Fibroblast of lung (primary cell): ENCODE measurements at regions not wholly inside any gene's neighbourhood (a gene's known extent, or its start where the extent isn't known, plus 50 kb on each side); places are given as distances from the start of the nearest gene placed in this dataset.

Source experiments
- DNase-seq, 2 donors: peaks; one replicate each; pipeline versions ENCODE4 v3.0.0 to v3.0.0-alpha.2; 2010; ENCODE audit warnings: low read depth in 2 of 2
- H2AFZ ChIP-seq: 2 replicates; pipeline ENCODE4 v1.5.1; 2012; ENCODE audit warnings: low read length, control low read depth, inconsistent platforms
- H3K27ac ChIP-seq: 2 replicates; pipeline ENCODE4 v1.5.1; 2011; ENCODE audit warnings: low read length, control low read depth; ENCODE audit not compliant: insufficient read depth
- H3K27me3 ChIP-seq: 2 replicates; pipeline ENCODE4 v1.5.1; 2011; ENCODE audit warnings: mild to moderate bottlenecking, low read length; ENCODE audit not compliant: control insufficient read depth, insufficient read depth
- H3K36me3 ChIP-seq: 2 replicates; pipeline ENCODE4 v1.5.1; 2011; ENCODE audit warnings: low read length; ENCODE audit not compliant: control insufficient read depth, insufficient read depth
- H3K4me1 ChIP-seq: 2 replicates; pipeline ENCODE4 v1.5.1; 2011; ENCODE audit warnings: low read length; ENCODE audit not compliant: control insufficient read depth, insufficient read depth; ENCODE audit errors: extremely low read depth
- H3K4me2 ChIP-seq: 2 replicates; pipeline ENCODE4 v1.5.1; 2011; ENCODE audit warnings: low read length, control low read depth; ENCODE audit not compliant: insufficient read depth; ENCODE audit errors: extremely low read depth
- H3K4me3 ChIP-seq, 4 experiments: fragments of 200-600 bp in 1 of 4; sonication (generic) in 1 of 4; replicated peaks in 1 of 4; 2 replicates each; pipeline ENCODE4 v1.5.1; 2011 to 2016; ENCODE audit warnings: low read length in 4 of 4, low read depth in 3 of 4, mild to moderate bottlenecking in 3 of 4, control low read depth in 2 of 4, inconsistent platforms in 1 of 4, mixed read lengths in 1 of 4; ENCODE audit not compliant: insufficient read depth in 1 of 4; ENCODE audit errors: control extremely low read depth in 1 of 4
- H3K79me2 ChIP-seq: 2 replicates; pipeline ENCODE4 v1.5.1; 2012; ENCODE audit warnings: mild to moderate bottlenecking, low read length, inconsistent platforms; ENCODE audit not compliant: control insufficient read depth, insufficient read depth
- H3K9ac ChIP-seq: 2 replicates; pipeline ENCODE4 v1.5.1; 2011; ENCODE audit warnings: mild to moderate bottlenecking, low read length, control low read depth; ENCODE audit not compliant: insufficient read depth
- H3K9me3 ChIP-seq: 2 replicates; pipeline ENCODE4 v1.5.1; 2012; ENCODE audit warnings: low read depth, low read length; ENCODE audit not compliant: control insufficient read depth, insufficient read depth
- H4K20me1 ChIP-seq: 2 replicates; pipeline ENCODE4 v1.5.1; 2011; ENCODE audit warnings: low read length; ENCODE audit not compliant: control insufficient read depth, insufficient read depth; ENCODE audit errors: extremely low read depth
- EZH2 ChIP-seq: IDR thresholded peaks from 2 replicates; pipeline ENCODE4 v1.5.1; 2012; ENCODE audit warnings: low read length, control low read depth, mild to moderate bottlenecking; ENCODE audit errors: missing control alignments
- TF ChIP-seq, protein P1 (sequence below), 2 donors: IDR thresholded peaks in 1 of 2; conservative IDR thresholded peaks in 1 of 2; 1 replicate in 1 of 2; 2 replicates in 1 of 2; pipeline ENCODE4 v1.5.1; 2011 to 2012; ENCODE audit warnings: low read length in 2 of 2, control low read depth in 1 of 2, inconsistent platforms in 1 of 2, low read depth in 1 of 2, mild to moderate bottlenecking in 1 of 2

GRCh38 chr20:61027218-61027617, 224.8 kb upstream of the CDH4 start:
- H4K20me1 ChIP-seq, result no peaks in the 10 kb centered on the region
- no peak overlapping the region for H3K27ac ChIP-seq
- H3K36me3 ChIP-seq, result no peaks in the 10 kb centered on the region
- no peak overlapping the region for H3K9ac ChIP-seq
- H2AFZ ChIP-seq, result no peak overlapping the region
- H3K9me3 ChIP-seq, result no peaks in the 10 kb centered on the region
- H3K79me2 ChIP-seq, result no peaks in the 10 kb centered on the region
- no peak for DNase-seq
- no peak overlapping the region for H3K4me2 ChIP-seq
- no peaks in the 10 kb centered on the region for H3K4me1 ChIP-seq
- no peak overlapping the region for H3K4me3 ChIP-seq
- H3K27me3 ChIP-seq, result no peaks in the 10 kb centered on the region
- TF ChIP-seq, protein P1, sequence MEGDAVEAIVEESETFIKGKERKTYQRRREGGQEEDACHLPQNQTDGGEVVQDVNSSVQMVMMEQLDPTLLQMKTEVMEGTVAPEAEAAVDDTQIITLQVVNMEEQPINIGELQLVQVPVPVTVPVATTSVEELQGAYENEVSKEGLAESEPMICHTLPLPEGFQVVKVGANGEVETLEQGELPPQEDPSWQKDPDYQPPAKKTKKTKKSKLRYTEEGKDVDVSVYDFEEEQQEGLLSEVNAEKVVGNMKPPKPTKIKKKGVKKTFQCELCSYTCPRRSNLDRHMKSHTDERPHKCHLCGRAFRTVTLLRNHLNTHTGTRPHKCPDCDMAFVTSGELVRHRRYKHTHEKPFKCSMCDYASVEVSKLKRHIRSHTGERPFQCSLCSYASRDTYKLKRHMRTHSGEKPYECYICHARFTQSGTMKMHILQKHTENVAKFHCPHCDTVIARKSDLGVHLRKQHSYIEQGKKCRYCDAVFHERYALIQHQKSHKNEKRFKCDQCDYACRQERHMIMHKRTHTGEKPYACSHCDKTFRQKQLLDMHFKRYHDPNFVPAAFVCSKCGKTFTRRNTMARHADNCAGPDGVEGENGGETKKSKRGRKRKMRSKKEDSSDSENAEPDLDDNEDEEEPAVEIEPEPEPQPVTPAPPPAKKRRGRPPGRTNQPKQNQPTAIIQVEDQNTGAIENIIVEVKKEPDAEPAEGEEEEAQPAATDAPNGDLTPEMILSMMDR (conservative IDR thresholded peaks at IDR 0.05 in 1 of 2, IDR thresholded peaks at IDR 0.05 in 1 of 2; ENCODE audit: low read depth in 1 of 2, low read length in 2 of 2), result no peak
- TF ChIP-seq EZH2, result no peak

GRCh38 chr20:61030130-61030529, 221.9 kb upstream of the CDH4 start:
- H3K9me3 ChIP-seq, result no peaks in the 10 kb centered on the region
- H3K27me3 ChIP-seq, result no peaks in the 10 kb centered on the region
- H2AFZ ChIP-seq, result no peak overlapping the region
- no peak overlapping the region for H3K4me2 ChIP-seq
- no peak for DNase-seq
- no peaks in the 10 kb centered on the region for H3K4me1 ChIP-seq
- H3K4me3 ChIP-seq, result no peak overlapping the region
- H3K27ac ChIP-seq, result no peak overlapping the region
- no peaks in the 10 kb centered on the region for H3K79me2 ChIP-seq
- no peaks in the 10 kb centered on the region for H4K20me1 ChIP-seq
- no peak overlapping the region for H3K9ac ChIP-seq
- H3K36me3 ChIP-seq, result no peaks in the 10 kb centered on the region
- no peak for TF ChIP-seq EZH2
- TF ChIP-seq, protein P1 (conservative IDR thresholded peaks at IDR 0.05 in 1 of 2, IDR thresholded peaks at IDR 0.05 in 1 of 2; ENCODE audit: low read depth in 1 of 2, low read length in 2 of 2), result no peak

DNA sequence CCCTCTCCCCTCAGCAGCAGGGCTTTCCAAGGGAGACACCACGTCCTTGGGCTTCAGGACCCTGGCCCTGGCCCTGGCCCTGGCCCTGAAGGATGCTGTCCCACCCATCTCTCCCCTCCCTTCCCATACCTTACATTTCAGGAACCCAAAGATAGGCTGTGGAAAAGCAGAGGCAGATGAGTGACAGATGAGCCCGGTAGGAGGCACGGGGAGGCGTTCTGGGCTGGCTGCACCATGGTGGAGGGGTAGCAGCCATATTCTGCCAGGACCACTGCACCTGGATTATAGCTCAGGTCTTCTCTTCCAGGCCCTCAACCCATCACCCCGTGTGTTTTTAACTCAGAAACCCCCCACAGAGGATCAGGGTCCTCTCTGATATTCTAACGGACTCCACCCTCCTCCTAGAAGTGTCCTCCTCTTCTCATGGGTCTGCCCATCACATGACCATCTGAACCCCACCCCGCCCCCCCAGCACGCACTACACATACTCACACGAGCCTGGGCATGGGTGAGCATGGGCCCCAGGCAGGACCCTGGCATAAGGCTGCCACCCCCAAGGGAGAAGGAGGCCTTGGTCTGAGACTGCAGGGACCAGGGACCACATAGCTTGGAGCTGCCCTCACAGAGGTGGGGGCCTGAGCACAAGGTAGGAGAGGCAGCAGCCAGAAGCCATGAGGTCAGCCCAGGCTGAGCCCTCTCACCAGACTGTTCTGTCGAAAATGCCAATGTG, 220.8 kb upstream of the CDH4 start:
- Histone ChIP-seq H3K4me3 (no peak overlapping the region), H3K9me3 (no peaks in the 10 kb centered on the region), H3K79me2 (no peaks in the 10 kb centered on the region), H2AFZ (no peak overlapping the region), H3K4me1 (no peaks in the 10 kb centered on the region), H3K27me3 (no peaks in the 10 kb centered on the region), H4K20me1 (no peaks in the 10 kb centered on the region), H3K9ac (no peak overlapping the region), H3K27ac (no peak overlapping the region), H3K4me2 (no peak overlapping the region), H3K36me3 (no peaks in the 10 kb centered on the region)
- no peak for DNase-seq
- no peak for TF ChIP-seq EZH2
- TF ChIP-seq, protein P1 (conservative IDR thresholded peaks at IDR 0.05 in 1 of 2, IDR thresholded peaks at IDR 0.05 in 1 of 2; ENCODE audit: low read depth in 1 of 2, low read length in 2 of 2), result no peak
